Nephron (organoid): ENCODE measurements at regions not wholly inside any gene's neighbourhood (a gene's known extent, or its start where the extent isn't known, plus 50 kb on each side); places are given as distances from the start of the nearest gene placed in this dataset.

ENCODE experiments used
- H3K27ac Mint-ChIP-seq, 3 experiments: 2 replicates each; pipeline ENCODE4 v1.8.0; 2020; ENCODE audit warnings: mixed read lengths in 3 of 3, mild to moderate bottlenecking in 2 of 3, moderate library complexity in 1 of 3
- H3K27me3 Mint-ChIP-seq: 2 replicates; pipeline ENCODE4 v1.8.0; 2021; ENCODE audit warnings: low read depth, mild to moderate bottlenecking, moderate library complexity, mixed read lengths
- H3K36me3 Mint-ChIP-seq: 2 replicates; pipeline ENCODE4 v1.8.0; 2020; ENCODE audit warnings: low read depth, mixed read lengths
- H3K4me1 Mint-ChIP-seq: 2 replicates; pipeline ENCODE4 v1.8.0; 2020; ENCODE audit warnings: mixed read lengths
- H3K4me3 Mint-ChIP-seq, 3 experiments: 2 replicates each; pipeline ENCODE4 v1.8.0; 2020; ENCODE audit warnings: mild to moderate bottlenecking in 3 of 3, mixed read lengths in 3 of 3, moderate library complexity in 2 of 3
- H3K9me3 Mint-ChIP-seq: 2 replicates; pipeline ENCODE4 v1.8.0; 2020; ENCODE audit warnings: mixed read lengths
- TF ChIP-seq, protein P1 (sequence below), 3 experiments: fragments of 200-600 bp; sonication (generic); IDR thresholded peaks; one replicate each; pipeline ENCODE4 v1.5.0; 2021; ENCODE audit warnings: antibody characterized with exemption in 3 of 3; ENCODE audit not compliant: unreplicated experiment in 3 of 3

DNA sequence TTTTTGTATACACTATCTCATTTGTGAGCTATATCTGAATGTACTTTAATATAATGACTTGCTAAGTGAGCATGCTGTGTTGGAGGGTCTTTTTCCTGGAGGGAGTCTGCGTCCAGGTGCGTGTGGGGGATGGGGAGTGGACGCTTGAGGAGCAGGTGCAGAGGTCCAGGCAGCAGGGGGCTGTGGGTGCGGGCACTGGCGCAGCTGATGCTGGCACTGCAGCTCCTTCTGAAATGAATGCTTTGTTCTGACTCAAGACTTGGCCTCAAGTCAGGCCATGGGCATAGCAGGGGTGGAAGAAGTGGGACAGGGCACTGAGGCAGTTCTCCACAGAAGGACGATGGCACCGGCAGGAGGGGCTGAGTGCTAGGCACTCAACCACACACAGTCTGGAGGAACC lies 165.7 kb upstream of the IRX1 start:
- H3K9me3 Mint-ChIP-seq: no peaks in the 10 kb centered on the region
- H3K27ac Mint-ChIP-seq: no peak overlapping the region
- peaks cover 64% of the 10 kb centered on the region for H3K27me3 Mint-ChIP-seq
- H3K4me1 Mint-ChIP-seq: peaks cover 22% of the 10 kb centered on the region
- H3K36me3 Mint-ChIP-seq: no peaks in the 10 kb centered on the region
- TF ChIP-seq, protein P1, sequence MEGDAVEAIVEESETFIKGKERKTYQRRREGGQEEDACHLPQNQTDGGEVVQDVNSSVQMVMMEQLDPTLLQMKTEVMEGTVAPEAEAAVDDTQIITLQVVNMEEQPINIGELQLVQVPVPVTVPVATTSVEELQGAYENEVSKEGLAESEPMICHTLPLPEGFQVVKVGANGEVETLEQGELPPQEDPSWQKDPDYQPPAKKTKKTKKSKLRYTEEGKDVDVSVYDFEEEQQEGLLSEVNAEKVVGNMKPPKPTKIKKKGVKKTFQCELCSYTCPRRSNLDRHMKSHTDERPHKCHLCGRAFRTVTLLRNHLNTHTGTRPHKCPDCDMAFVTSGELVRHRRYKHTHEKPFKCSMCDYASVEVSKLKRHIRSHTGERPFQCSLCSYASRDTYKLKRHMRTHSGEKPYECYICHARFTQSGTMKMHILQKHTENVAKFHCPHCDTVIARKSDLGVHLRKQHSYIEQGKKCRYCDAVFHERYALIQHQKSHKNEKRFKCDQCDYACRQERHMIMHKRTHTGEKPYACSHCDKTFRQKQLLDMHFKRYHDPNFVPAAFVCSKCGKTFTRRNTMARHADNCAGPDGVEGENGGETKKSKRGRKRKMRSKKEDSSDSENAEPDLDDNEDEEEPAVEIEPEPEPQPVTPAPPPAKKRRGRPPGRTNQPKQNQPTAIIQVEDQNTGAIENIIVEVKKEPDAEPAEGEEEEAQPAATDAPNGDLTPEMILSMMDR (IDR thresholded peaks at IDR 0.05; ENCODE audit: unreplicated experiment in 3 of 3): no peak
- no peak overlapping the region for H3K4me3 Mint-ChIP-seq

DNA sequence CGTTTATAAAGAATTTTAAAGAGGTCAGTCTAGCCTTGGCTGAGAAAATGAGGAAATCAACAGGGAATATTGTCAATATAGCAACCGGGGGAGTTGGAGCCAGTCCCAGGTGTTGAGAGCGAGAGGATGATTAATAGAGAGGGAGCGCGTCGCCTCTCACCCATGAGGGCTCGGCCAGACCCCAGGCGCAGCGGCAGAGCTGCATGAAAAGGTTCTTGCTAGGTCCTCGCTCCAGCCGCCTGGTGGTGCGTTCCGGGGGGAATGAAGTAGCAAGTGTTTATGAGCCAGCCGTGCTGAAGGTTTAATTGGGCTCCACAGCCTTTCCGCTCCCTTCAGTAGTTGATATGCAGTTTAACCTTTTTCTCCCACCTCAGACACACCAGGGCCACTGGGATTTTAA lies 167.3 kb upstream of the IRX1 start:
- H3K9me3 Mint-ChIP-seq: peaks cover 5% of the 10 kb centered on the region
- H3K27ac Mint-ChIP-seq: no peak overlapping the region
- H3K36me3 Mint-ChIP-seq: no peaks in the 10 kb centered on the region
- H3K27me3 Mint-ChIP-seq: peaks cover 48% of the 10 kb centered on the region
- TF ChIP-seq, protein P1 (IDR thresholded peaks at IDR 0.05; ENCODE audit: unreplicated experiment in 3 of 3): peak in 2 of 3 experiments; percentile 14 to 29
- H3K4me1 Mint-ChIP-seq: peaks cover 26% of the 10 kb centered on the region
- H3K4me3 Mint-ChIP-seq: no peak overlapping the region

DNA sequence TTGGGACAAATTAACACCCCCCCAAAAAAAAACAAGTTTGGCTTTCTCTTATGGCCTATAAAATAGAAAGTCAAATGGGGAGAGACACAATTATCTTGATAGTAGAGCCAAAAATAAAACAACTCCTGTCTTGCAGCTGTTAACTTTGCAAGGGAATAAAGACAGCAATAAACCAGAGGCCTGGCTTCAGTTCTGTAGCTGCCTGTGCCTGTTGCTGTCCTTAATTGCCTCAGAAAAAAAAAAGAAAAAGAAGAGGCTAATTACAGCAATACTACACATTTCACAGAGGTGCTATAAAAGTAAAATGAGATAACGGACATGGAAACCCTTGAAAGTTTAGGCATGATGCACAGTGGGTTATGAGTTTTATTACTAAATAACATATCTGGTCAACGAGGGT lies 170.7 kb upstream of the IRX1 start:
- H3K4me3 Mint-ChIP-seq: no peak overlapping the region
- H3K27ac Mint-ChIP-seq: no peak overlapping the region
- peaks cover 40% of the 10 kb centered on the region for H3K27me3 Mint-ChIP-seq
- no peaks in the 10 kb centered on the region for H3K36me3 Mint-ChIP-seq
- peaks cover 9% of the 10 kb centered on the region for H3K9me3 Mint-ChIP-seq
- TF ChIP-seq, protein P1 (IDR thresholded peaks at IDR 0.05; ENCODE audit: unreplicated experiment in 3 of 3): no peak
- peaks cover 26% of the 10 kb centered on the region for H3K4me1 Mint-ChIP-seq

DNA sequence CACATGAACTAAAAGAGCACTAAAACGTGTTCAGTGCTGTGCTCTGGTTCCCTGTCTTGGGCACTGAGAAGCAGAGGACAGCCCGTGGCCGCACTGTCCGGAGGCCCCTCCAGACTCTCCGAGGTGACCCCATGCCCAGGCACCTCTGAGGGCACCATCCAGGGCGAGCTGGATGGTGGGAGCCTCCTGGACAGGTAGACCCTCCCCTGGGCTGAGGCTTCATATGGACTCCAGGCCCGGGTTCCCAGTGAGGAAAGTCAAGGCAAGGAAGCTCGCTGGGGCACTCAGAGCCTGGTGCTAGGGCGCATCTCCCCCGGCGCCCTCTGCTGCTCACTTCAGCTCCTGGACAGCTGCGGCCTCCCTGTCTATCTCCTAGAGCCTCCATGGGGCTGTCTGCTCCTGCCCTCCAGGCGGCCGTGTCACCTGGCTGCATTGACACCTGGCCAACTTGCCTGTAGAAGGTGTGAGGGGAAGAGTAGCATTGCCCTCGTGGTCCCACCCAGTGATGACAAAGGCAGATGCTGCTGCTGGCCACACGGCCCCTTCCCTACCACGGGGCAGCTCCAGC lies 178.2 kb upstream of the IRX1 start:
- Mint-ChIP-seq H3K27ac (no peak overlapping the region), H3K4me1 (no peaks in the 10 kb centered on the region), H3K9me3 (peaks cover 7% of the 10 kb centered on the region), H3K4me3 (no peak overlapping the region), H3K36me3 (no peaks in the 10 kb centered on the region), H3K27me3 (peaks cover 27% of the 10 kb centered on the region)
- TF ChIP-seq, protein P1 (IDR thresholded peaks at IDR 0.05; ENCODE audit: unreplicated experiment in 3 of 3): no peak

GRCh38 chr5:3414371-3414770 lies 181.3 kb upstream of the IRX1 start:
- TF ChIP-seq, protein P1 (IDR thresholded peaks at IDR 0.05; ENCODE audit: unreplicated experiment in 3 of 3): no peak
- Mint-ChIP-seq H3K36me3 (peaks cover 6% of the 10 kb centered on the region), H3K27me3 (peaks cover 19% of the 10 kb centered on the region), H3K4me3 (no peak overlapping the region), H3K27ac (no peak overlapping the region), H3K9me3 (peaks cover 26% of the 10 kb centered on the region), H3K4me1 (peaks cover 4% of the 10 kb centered on the region)

GRCh38 chr5:3412146-3412545 lies 183.5 kb upstream of the IRX1 start:
- Mint-ChIP-seq H3K36me3 (peaks cover 6% of the 10 kb centered on the region), H3K27ac (no peak overlapping the region), H3K4me1 (peaks cover 4% of the 10 kb centered on the region), H3K9me3 (peaks cover 29% of the 10 kb centered on the region), H3K4me3 (no peak overlapping the region), H3K27me3 (peaks cover 19% of the 10 kb centered on the region)
- TF ChIP-seq, protein P1 (IDR thresholded peaks at IDR 0.05; ENCODE audit: unreplicated experiment in 3 of 3): no peak
